ENCODE measurements at regions not wholly inside any gene's neighbourhood (a gene's known extent, or its start where the extent isn't known, plus 50 kb on each side); places are given as distances from the start of the nearest gene placed in this dataset.

- no peak for TF ChIP-seq POLR2AphosphoS5 (IDR thresholded peaks at IDR 0.05)
- no peak for TF ChIP-seq CTCF (IDR thresholded peaks at IDR 0.05)
Measured at GRCh38 chr9:118586978-118587377, 782.3 kb downstream of the BRINP1 start.

Data from upper lobe of left lung (tissue), 4 donors.